ENCODE measurements at regions not wholly inside any gene's neighbourhood (a gene's known extent, or its start where the extent isn't known, plus 50 kb on each side); places are given as distances from the start of the nearest gene placed in this dataset.
"Not testable (repeated sequence)": the region's sequence is repeated elsewhere in the genome, so short reads cannot be mapped to it uniquely, and the experiment has no call there.

DNA sequence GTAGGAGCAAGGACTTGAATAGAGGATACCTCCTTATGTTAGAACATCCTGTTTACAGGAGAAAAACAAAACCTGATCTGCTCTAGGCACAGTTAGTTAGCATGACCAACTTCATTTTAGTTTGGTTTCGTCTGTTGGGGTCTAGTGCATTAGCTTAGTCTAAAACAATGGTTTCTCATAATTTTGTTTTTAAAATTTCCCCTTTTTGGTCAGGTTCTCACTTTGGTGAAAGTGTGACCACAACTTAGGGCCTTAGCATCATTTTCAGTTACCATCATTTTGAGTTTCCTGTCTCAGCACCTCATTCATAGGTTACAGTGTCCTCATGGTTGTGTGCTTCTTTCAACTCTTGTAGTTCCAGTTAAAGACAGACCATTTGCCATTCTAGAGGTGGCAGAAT lies 1277.0 kb upstream of the SLC39A10 start:
- no peak for DNase-seq (ENCODE audit: low read depth)

DNA sequence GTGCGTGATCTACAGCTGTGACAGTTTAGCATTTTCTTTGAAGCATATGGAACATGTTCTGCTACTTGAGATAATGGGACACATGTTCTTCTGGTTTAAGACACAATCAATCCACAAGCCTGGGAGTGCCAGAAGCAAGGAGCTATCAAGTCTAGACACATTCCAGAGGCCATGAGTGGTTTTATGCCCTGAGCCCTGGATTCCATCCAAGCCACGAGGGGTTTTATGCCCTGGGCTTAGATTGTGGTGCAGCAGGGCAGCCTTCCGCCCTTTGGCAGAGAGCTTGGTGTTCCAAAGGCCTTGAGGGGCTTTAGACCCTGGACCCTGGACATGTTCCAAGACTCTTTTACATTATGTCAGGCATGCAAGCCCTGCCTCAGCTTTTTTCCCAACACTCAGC lies 1289.6 kb upstream of the SLC39A10 start:
- not testable (repeated sequence) for DNase-seq (ENCODE audit: low read depth)

DNA sequence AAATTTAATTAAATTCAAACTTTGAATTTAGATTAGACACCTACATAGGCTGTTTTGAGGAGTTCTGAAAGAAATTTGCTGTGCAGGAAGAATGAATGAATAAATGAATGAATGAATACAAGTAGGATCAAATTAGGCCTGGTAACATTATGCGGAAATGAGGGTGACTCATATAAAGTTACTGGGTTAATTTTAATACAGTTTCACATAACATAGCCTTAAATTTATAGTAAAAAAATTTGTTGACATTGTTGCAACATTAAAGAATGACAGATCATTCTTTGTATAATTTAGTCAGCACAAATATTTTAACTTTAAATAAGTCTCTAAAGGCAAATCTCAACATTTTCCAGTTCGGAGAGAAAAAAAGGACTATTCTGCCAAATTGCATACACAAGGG lies 1293.1 kb upstream of the SLC39A10 start:
- no peak for DNase-seq (ENCODE audit: low read depth)

DNA sequence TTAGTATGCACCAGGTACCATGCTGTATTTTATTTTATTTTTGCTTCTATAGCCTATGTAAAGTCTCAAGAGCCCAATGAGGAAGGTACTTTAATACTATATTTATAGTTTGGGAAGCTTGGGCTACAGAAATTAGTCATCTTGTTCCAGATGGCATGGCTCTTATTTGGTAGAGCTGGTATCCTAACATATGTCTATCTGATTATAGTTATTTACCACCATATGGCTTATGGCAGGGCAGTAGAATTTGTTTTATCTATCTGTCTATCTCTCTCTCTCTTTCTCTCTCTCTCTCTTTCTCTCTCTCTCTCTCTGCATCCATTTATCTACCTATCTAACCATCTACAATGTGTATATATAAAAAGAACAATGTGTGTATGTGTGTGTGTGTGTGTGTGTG lies 1293.7 kb upstream of the SLC39A10 start:
- no peak for DNase-seq (ENCODE audit: low read depth)

DNA sequence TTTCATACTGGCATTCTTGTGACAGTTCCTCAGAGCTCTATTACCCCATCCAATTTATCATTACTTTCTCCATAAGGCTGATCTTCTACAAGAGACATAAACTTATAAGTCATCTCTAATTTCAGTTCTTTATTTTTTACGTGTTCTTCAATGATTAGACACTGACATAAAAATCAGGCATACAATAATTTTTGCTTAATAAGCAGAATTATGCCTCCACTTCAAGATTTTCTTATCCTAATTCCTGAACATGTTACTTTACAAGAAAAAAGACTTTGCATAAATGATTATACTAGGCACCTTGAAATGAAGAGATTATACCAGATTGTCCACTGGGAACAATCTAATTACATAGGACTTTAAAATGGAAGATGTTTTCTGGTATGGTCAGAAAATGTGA lies 1304.5 kb upstream of the SLC39A10 start:
- no peak for DNase-seq (ENCODE audit: low read depth)

DNA sequence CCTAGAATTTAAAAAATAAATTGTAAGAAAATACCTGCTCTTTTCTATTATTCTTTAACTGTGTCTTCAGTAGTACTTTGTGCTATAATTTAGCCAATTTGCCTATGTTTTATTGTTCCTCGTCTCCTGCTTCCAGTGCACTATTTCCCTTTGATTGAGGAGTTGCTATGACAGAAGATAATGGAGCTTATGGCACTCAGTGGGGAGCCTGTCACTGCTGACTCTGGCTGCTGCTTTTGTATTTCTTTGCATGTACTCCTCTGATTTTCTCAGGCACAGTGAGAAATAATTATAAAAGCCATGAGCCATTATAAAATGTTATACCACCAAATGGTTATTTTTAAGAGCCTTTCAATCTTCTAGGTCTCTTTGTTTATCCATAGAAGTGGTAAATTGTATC lies 1310.8 kb upstream of the SLC39A10 start:
- DNase-seq (ENCODE audit: low read depth) = no peak

DNA sequence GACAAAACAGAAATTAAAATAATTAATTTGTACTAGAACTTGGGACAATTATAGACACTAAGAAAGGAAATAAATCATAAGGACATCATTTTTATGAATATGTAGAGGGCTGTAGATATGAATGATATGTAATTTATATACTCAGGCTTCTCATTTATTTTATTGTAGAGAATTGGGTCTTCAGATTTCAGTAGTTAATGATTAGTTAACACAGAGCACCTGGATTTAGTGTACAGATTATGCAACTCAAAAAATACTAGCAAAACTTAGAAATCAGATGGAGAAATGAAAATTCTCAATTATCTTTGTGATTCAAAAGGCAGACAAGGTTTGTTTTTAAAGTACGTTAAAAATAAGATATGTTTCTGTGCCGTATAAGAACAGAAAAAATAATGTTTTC lies 1311.7 kb upstream of the SLC39A10 start:
- DNase-seq (ENCODE audit: low read depth) = no peak

DNA sequence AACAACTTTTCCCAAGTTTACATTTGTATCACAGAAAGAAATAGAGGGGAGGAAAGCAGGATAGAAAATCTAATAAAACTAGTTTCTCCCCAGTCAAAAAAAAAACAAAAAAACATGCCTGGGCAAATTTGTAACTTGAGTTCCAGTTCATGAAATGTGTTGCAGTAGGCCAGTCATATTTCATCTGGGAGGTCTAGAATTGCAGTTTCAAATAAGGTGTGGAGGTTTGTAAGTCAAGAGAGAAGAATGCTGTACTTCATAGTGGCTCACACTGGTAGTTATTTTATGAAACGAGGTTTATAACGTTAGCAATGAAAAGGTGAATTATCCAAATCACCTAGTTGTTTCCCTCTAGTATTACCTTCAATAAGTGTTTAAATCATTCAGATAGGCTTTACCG lies 1313.9 kb upstream of the SLC39A10 start:
- no peak for DNase-seq (ENCODE audit: low read depth)

DNA sequence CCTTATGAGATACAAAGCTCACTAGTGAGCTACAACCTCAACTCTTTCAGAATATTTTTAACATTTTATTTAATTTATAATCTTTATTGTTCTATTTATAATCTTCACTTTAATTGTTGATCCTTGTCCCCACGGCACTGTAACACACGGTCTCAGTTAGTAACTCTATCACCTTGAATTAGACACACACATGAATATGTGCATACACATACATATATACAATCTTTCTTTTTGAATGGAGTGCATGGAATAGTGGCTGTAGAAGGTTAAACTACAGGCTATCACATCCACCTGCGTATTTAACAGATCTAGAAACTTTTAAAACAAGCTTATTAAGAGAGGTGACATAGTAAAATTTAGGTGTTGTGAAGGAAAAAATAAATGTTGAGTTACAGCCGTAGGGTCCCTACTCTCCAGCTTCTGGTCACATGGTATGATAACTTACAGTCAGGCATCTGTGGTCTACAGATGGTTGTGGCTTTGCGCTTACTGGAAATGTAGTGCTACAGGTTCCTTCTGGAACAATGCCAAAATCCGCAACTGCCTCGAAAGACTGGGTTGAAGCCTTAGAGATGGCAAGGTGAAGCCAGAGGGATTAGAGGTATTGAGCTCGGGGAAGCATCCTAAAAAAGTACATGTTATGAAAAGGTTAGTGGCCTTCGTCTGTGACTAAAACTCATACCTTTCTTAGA lies 1324.1 kb upstream of the SLC39A10 start:
- no peak for DNase-seq (ENCODE audit: low read depth)

DNA sequence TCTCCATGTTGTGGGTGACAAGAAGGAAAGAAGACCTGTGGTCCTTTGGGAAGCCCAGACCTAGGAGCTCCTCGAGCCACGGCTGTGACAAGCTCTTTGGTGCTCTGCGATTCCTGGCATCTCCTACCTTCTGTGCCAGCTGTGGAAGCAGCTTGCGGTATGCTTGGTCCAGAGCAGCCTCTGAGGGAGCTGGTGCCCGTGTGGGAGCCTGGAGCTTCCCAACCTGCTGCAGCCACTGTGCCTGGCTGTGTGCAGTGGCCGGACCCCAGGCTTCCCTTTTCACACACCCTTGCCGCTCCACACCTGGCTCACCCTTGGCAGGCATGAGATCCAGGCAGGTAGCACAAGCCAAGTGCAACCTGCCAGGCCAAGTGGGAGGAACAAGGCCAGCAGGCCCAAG lies 1328.6 kb upstream of the SLC39A10 start:
- DNase-seq (ENCODE audit: low read depth) = no peak

DNA sequence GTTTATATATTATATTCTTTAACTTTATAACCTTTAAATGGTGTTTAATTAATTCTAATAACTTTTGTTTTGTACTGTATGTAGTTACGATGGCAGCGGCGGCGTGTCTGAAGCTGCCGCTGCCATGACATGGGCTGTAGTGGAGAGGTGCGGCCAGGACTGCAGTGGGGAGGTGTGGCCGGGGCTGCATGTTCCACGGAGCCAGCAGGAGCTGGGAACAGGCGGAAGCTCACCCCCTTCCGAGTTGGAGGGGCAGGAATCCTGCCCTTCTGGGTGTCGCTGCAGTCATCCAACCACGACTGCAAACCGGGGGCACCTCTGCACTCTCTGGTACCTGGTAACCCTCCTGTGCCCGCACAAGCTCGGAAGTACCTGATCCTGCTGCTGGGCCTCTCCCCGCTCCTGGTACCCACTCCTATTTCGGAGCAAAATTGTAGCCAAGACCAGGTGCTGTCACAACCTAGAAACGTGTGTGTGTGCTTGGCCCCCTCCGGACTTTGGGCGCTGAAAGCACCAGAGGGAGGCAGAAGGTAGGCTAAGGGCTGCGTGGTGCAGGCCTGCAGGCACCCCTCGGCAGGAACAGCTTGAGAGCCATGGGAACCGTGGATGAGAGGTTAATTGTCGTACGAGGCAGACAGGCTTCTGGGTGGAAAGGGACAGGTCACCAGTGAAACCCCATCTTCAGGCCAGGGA lies 1329.7 kb upstream of the SLC39A10 start:
- no peak for DNase-seq (ENCODE audit: low read depth)

DNA sequence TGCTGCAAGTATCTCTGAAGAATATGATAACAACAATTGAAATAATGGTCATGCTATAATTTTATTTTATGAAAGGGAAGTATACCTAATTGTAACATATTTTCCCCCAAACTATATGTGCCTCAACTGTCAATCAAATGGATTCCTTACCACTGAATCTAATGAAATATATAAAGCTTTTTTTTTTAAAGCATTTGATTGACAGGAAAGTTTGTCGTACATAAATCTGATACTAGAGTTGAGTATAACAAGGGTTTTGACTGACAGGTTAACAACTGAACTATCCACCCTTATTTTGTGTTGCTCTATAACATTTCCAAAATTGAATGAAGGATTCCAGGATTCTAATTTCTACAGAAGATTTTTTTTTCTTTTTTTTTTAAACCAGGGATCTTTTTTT lies 1333.3 kb upstream of the SLC39A10 start:
- DNase-seq (ENCODE audit: low read depth) = no peak

DNA sequence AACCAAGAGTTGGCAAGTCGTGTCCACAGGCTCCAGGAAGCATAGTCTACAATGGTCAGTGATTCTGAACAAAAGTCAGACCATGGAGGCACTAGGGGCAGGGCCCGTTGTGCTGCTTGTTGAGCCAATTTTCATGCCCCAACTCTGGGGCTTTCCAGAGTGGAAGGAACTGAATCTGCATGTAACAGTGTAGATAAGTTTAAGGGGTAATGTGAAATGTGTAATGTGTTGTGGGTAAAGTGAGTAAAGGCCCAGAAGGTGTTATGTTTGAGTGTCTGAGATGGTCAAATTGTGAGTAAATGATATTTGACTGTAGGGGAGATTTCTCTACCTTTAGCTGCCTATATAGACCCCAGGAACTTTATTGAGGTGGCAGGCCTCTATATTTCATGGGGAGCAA lies 1336.5 kb upstream of the SLC39A10 start:
- DNase-seq (ENCODE audit: low read depth) = no peak

DNA sequence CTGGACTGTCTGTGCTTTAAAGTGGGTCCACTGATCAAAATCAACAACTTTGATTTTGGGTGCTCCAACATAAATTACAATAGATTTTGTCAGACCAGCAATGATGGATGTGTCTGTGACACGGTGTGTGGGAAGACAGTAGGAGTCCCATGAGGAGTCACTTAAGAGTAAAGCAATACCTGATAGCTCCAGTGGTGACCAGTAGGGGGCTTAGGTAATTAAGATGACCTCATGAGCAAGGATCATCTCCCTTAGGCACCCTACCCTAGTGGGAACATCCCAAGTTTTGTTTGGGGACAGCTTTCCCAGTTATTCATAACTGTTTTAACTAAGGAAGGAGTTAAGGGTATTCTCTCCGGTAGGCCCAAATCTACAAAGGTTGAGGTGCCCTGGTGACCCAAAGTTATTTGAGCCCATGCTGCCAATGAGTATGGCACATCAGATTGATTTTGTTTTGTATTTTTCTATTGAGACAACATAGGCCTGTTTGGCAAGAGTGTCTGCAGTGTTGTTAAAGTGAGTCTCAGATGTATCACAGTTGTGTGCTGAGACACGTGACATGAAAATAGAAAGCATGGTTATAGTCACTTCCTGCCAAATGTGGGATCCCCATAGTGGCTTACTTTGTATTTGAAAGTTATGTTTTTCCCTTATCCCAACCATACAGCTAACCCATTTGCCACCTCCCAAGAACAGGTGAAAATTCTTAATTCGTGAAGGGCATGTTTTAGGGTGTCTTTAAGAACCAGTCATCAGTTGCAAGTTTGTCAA lies 1337.6 kb upstream of the SLC39A10 start:
- DNase-seq (ENCODE audit: low read depth) = no peak

DNA sequence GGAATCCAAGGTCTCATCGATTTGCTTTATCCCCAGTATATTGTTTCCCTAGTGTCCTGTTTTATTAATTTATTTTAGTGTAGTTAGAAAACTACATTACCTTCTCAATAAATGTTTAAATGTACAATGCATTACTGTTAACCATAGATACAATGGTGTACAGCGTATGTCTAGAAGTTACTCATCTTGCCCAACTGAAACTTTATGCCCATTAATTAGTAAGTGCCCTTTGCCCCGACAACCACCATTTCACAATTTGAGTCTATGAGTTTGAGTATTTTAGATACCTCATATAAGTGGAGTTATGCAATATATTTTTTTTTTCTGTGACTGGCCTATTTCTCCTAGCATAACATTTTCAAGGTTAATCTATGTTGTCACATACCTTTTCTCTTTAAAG lies 1343.0 kb upstream of the SLC39A10 start:
- no peak for DNase-seq (ENCODE audit: low read depth)

DNA sequence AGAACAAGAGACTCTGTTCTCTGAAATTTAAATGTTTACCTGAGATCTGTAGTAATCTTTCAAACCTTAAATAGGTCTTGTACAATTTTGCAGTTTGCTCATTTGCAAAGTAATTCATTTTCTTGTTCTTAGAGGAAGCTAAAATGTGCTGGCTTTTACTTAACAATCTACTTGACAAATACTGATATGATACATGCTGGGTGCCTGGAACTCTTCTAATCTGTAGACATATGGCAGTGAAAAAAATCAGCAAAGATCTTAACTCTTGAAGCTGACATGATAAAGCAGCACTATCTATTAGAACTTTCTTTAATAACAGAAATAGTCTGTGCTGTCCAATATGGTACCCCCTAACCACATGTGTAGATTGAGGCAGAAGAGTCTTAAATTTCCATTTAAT lies 1352.8 kb upstream of the SLC39A10 start:
- DNase-seq (ENCODE audit: low read depth) = no peak

DNA sequence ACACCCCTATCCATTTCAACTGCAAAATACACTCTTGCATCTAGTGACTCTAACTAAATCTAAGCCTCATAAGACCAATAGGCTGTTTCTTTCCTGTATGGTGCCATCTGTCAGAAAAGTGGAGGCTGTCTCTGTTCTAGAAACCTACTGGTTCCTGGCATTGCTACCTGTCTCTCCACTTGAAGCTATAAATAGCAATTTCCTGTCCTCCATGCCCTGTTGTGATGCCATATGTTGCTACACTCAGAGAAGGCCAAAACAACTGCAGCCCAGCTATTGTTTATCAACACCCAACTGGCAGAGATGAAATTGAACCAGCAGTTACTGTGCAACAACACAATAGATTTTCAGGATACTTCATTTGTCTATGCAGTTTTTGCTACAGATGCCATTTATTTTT lies 1355.1 kb upstream of the SLC39A10 start:
- no peak for DNase-seq (ENCODE audit: low read depth)

DNA sequence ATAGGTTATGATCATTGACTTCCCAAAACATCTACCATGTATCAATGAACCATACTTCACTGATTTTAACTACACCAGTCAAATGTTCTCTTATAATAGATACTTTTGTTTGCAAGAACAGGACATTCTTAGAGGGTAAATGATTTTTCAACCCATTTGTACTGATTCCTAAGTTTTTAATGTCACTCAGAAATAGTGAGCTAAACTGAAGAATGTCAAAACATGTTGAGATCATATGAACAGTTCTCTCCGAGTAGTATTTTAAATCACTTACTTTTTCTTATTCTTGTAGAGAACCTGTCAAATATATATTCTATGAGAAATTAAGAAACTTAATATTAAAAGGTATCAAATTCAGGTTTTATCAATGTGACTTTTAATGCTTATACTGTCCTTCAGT lies 1362.9 kb upstream of the SLC39A10 start:
- DNase-seq (ENCODE audit: low read depth) = no peak

DNA sequence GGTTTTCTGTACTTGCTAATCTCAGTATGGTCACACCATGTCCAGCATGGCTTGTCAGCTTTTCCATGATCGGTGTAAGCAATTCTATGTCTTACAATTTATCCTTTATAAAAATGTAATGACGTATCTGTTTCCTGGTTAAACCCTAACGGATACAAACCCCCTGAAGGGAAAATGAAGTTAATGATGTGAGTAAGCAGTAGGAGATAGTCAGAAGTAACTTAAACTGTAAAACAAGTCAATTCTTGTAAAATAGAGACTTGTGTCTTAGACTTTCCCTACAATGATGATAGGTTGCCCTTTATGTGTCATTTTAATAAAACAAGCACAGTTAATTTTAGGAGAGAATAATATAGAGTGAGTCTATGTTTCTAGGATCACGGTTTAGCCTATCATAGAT lies 1365.9 kb upstream of the SLC39A10 start:
- no peak for DNase-seq (ENCODE audit: low read depth)

DNA sequence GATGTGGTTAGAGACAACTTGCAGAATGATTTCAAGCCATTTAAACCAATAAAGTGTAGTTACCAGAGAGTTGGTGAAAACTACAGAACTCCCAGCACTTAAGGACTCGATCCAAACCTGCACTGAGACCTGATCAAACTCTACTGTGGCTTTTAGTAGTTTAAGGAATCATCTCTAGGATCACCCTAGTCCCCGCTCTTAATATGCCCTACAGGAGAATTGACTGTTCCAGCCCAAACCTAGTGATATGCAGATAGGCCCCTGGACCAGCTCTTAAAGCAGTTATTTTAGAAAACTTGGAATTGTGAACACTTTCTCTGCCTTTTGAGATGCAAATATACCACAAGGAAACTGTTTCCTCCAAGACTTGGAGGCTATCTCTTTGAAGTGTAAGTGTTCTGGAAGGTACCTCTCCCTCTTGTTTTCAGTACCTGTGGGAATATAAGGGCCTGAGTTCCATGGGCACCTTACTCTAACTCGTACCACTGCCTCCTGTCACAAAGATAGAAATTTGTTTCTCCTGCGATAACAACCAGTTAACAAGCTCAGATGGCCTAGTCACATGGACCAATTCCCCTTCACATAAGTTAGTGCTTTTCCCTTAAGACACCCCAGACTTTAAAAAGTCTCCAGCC lies 1367.2 kb upstream of the SLC39A10 start:
- DNase-seq (ENCODE audit: low read depth) = no peak

DNA sequence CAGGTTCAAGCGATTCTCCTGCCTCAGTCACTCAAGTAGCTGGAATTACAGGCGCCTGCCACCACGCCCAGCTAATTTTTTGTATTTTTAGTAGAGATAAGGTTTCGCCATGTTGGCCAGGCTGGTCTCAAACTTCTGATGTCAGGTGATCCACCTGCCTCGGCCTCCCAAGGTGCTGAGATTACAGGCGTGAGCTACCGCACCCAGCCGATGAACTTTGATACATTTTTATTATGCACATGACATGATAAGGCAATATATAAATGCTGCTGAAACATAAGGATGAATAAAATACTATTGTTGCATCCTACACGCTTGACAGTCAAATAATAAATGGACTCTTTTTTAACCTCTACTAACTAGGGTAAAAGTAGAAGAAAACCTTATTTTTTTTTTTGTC lies 1380.4 kb upstream of the SLC39A10 start:
- not testable (repeated sequence) for DNase-seq (ENCODE audit: low read depth)

DNA sequence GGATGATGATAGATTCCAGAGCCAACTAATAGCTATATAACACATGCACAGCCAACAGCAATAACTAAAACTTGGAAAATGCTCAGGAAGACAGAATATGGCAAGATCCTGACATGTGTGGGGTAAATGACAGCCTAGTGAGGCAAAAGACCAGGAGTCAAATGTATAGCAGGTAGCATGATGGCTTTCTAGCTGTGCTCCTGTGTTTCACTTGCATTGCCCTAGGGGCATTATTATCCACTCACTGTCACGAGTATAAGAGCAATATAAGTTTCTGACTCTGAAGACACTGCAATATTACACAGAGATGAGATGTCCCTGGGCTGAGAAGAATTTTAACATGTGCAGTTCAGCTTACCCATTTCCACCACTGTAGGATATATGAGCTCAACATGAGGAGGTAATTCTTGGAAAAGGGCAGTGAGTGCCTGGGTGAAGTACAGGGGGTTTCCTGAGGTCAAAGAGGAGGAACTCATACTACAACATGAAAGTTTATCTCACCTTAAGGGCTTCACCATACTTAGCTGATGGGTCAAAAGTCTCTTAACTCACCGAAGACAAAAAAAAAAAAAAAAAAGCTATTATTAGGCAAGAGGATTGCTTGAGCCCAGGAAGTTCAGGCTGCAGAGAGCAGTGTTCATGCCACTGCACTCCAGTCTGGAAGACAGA lies 1385.6 kb upstream of the SLC39A10 start:
- DNase-seq (ENCODE audit: low read depth) = no peak

Measured in activated T-cell treated with anti-CD3 and anti-CD28 coated beads for 24 hours (primary cell).